GM12878 (cell line): ENCODE measurements at regions not wholly inside any gene's neighbourhood (a gene's known extent, or its start where the extent isn't known, plus 50 kb on each side); places are given as distances from the start of the nearest gene placed in this dataset.

Source experiments
- ATAC-seq: fragments of 200-7000 bp; cut with Tn5 transposase; 3 replicates; pipeline ENCODE4 v1.9.1; 2020; ENCODE audit warnings: mild to moderate bottlenecking, moderate library complexity
- BruUV-seq: library from RNA; stranded (reverse); fragments of 400-500 nt; replicated peaks from 2 replicates; lab custom pipeline; 2021; lab: Mats Ljungman, UMichigan
- CTCF ChIA-PET: fragments of 300-600 bp; sonication (Branson Sonifier 250); formaldehyde crosslinking; extraction: SDS; loops from one replicate; lab custom pipeline; 2021; ENCODE audit warnings: inconsistent platforms; lab: Yijun Ruan, JAX
- POLR2A ChIA-PET: fragments of 350-600 bp; formaldehyde crosslinking; extraction: SDS; loops from one replicate; lab custom pipeline; 2021; ENCODE audit warnings: inconsistent platforms; lab: Charles Lee
- RAD21 ChIA-PET: fragments of 300-600 bp; sonication (Branson Sonifier 250); formaldehyde crosslinking; loops from one replicate; lab custom pipeline; 2023; ENCODE audit warnings: antibody characterized with exemption; ENCODE audit not compliant: unreplicated experiment; lab: Charles Lee
- SMC1A ChIA-PET: fragments of 300-600 bp; sonication (Branson Sonifier 250); formaldehyde crosslinking; loops from one replicate; lab custom pipeline; 2023; ENCODE audit not compliant: unreplicated experiment, uncharacterized antibody; lab: Charles Lee
- DNase-seq: peaks from one replicate; pipeline ENCODE4 v3.0.0-alpha.2; 2011; ENCODE audit warnings: low read depth, low spot score
- FAIRE-seq: peaks from 3 replicates; lab custom pipeline; 2011; peaks lifted over from hg19 to GRCh38; lab: Jason Lieb, UNC
- H2AFZ ChIP-seq: 2 replicates; pipeline ENCODE4 v1.6.0; 2011; ENCODE audit warnings: low read depth, low read length, control low read depth; ENCODE audit not compliant: control insufficient read depth
- H3K27ac ChIP-seq: 2 replicates; pipeline ENCODE4 v1.5.1; 2011; ENCODE audit warnings: control low read depth; ENCODE audit not compliant: control insufficient read depth, insufficient read depth
- H3K27me3 ChIP-seq, 2 experiments: replicated peaks in 1 of 2; 2 replicates each; pipeline versions ENCODE4 v1.6.0 to v1.6.1; 2011; ENCODE audit warnings: low read length in 1 of 2; ENCODE audit not compliant: control insufficient read depth in 2 of 2, insufficient read depth in 2 of 2
- H3K36me3 ChIP-seq, 2 experiments: 2 replicates each; pipeline ENCODE4 v1.5.1; 2011; ENCODE audit warnings: low read length in 1 of 2; ENCODE audit not compliant: control insufficient read depth in 2 of 2, insufficient read depth in 2 of 2
- H3K4me1 ChIP-seq: 2 replicates; pipeline ENCODE4 v1.6.1; 2011; ENCODE audit warnings: mild to moderate bottlenecking, low read length, moderate library complexity, mixed read lengths; ENCODE audit not compliant: control insufficient read depth, insufficient read depth
- H3K4me2 ChIP-seq: 2 replicates; pipeline ENCODE4 v1.6.0; 2011; ENCODE audit warnings: control low read depth; ENCODE audit not compliant: control insufficient read depth, insufficient read depth
- H3K4me3 ChIP-seq: fragments of 200-600 bp; sonication (generic); 2 replicates; pipeline ENCODE4 v1.5.1; 2016
- H3K79me2 ChIP-seq: 2 replicates; pipeline ENCODE4 v1.6.0; 2011; ENCODE audit warnings: low read length; ENCODE audit not compliant: control insufficient read depth, insufficient read depth
- H3K9ac ChIP-seq: 2 replicates; pipeline ENCODE4 v1.8.0; 2011; ENCODE audit warnings: low read length, control low read depth, mixed read lengths; ENCODE audit not compliant: control insufficient read depth, insufficient read depth
- H3K9me3 ChIP-seq: replicated peaks from 3 replicates; pipeline ENCODE4 v1.5.1; 2011; ENCODE audit warnings: mild to moderate bottlenecking, low read length; ENCODE audit not compliant: control insufficient read depth, insufficient read depth
- H4K20me1 ChIP-seq: 2 replicates; pipeline ENCODE4 v1.6.0; 2011; ENCODE audit not compliant: control insufficient read depth, insufficient read depth
- CBX3 ChIP-seq: fragments of 200-600 bp; sonication (generic); IDR thresholded peaks from 2 replicates; pipeline ENCODE4 v1.6.1; 2016; ENCODE audit warnings: low read depth, borderline replicate concordance
- SMAD1 ChIP-seq: fragments of 450-650 bp; IDR thresholded peaks from 2 replicates; pipeline ENCODE4 v1.6.1; 2018; ENCODE audit warnings: mild to moderate bottlenecking, low read depth; ENCODE audit not compliant: partially characterized antibody
- TBL1XR1 ChIP-seq: IDR thresholded peaks from 2 replicates; pipeline ENCODE4 v1.6.1; 2012; ENCODE audit warnings: low read depth, low read length, improper control_type of control experiment
- ZZZ3 ChIP-seq: IDR thresholded peaks from 2 replicates; pipeline ENCODE4 v1.6.1; 2011; ENCODE audit warnings: low read depth; ENCODE audit not compliant: control insufficient read depth, insufficient read length
- WGBS: methylation state at CpG from one replicate; pipeline ENCODE4 v1.1.6; 2016; ENCODE audit warnings: low lambda C conversion rate; ENCODE audit not compliant: insufficient replicate concordance, insufficient coverage; ENCODE audit errors: missing lambda C conversion rate; 5-methylcytosine and 5-hydroxymethylcytosine counted together
- in situ Hi-C: fragments of 300-500 bp; cut with MboI; formaldehyde crosslinking; loops from 9 replicates; pipeline ENCODE4 v1.14.3; 2018; ENCODE audit warnings: mixed read lengths
- intact Hi-C: fragments of 100-400 bp; cut with micrococcal nuclease; formaldehyde crosslinking; loops from one replicate; pipeline ENCODE4 v1.14.2; 2022; ENCODE audit not compliant: unreplicated experiment

GRCh38 chr1:79585801-79586200, 579.3 kb upstream of the ADGRL4 start:
- ATAC-seq (no peak), FAIRE-seq (no peak), DNase-seq (no peak)
- H3K36me3 ChIP-seq, result no peaks in the 10 kb centered on the region
- ChIA-PET RAD21 (no interaction called here), SMC1A (no interaction called here), CTCF (no interaction called here), POLR2A (interaction anchor here (0.5 kb wide), 1 partner anchor 79 kb away, joined by 3 read pairs; no protein-coding TSS in a partner anchor)
- no peaks in the 10 kb centered on the region for H4K20me1 ChIP-seq
- no peak overlapping the region for H3K4me3 ChIP-seq
- no peaks in the 10 kb centered on the region for H3K9me3 ChIP-seq
- WGBS, result 62% methylated on average over 3 of the region's 3 CpGs
- no peak for TF ChIP-seq ZZZ3
- no peaks in the 10 kb centered on the region for H3K79me2 ChIP-seq
- no peaks in the 10 kb centered on the region for H3K4me1 ChIP-seq
- BruUV-seq, result no TSS peak
- H3K27ac ChIP-seq, result no peak overlapping the region
- no peaks in the 10 kb centered on the region for H3K27me3 ChIP-seq
- H2AFZ ChIP-seq, result no peak overlapping the region
- intact Hi-C loops, result no loop called here
- no peak overlapping the region for H3K4me2 ChIP-seq
- H3K9ac ChIP-seq, result no peak overlapping the region
- in situ Hi-C loops, result no loop called here

GRCh38 chr1:79575424-79575823, 568.9 kb upstream of the ADGRL4 start:
- Histone ChIP-seq H4K20me1 (no peaks in the 10 kb centered on the region), H3K27ac (no peak overlapping the region), H3K4me2 (no peak overlapping the region), H3K4me3 (no peak overlapping the region), H3K27me3 (no peaks in the 10 kb centered on the region), H3K79me2 (no peaks in the 10 kb centered on the region), H3K36me3 (no peaks in the 10 kb centered on the region), H3K9me3 (no peaks in the 10 kb centered on the region), H2AFZ (no peak overlapping the region), H3K9ac (no peak overlapping the region), H3K4me1 (no peaks in the 10 kb centered on the region)
- in situ Hi-C loops, result no loop called here
- ChIA-PET CTCF (no interaction called here), RAD21 (no interaction called here), POLR2A (no interaction called here), SMC1A (no interaction called here)
- ATAC-seq, result no peak
- intact Hi-C loops, result no loop called here
- no peak for FAIRE-seq
- BruUV-seq, result no TSS peak
- 46% methylated on average over 3 of the region's 3 CpGs for WGBS
- TF ChIP-seq TBL1XR1 (no peak), CBX3 (no peak), SMAD1 (no peak)
- DNase-seq, result no peak
